ENCODE measurements at regions not wholly inside any gene's neighbourhood (a gene's known extent, or its start where the extent isn't known, plus 50 kb on each side); places are given as distances from the start of the nearest gene placed in this dataset.

GRCh38 chr2:78109272-78109671, 587.1 kb upstream of the LRRTM4 start (continued):
- TF ChIP-seq HNF4A (CRISPR knock-in tag; IDR thresholded peaks at IDR 0.05) (peak; percentile 59; the same call in 1 of the 2 replicates), TP53 (CRISPR knock-in tag; conservative IDR thresholded peaks at IDR 0.05) (no peak), MTA1 (CRISPR knock-in tag; IDR thresholded peaks at IDR 0.05; ENCODE audit: borderline replicate concordance) (no peak), NFE2L2 (IDR thresholded peaks at IDR 0.05; ENCODE audit: low read length) (no peak), CCAR2 (optimal IDR thresholded peaks at IDR 0.05; ENCODE audit: low read depth, low read length) (no peak), HNF4G (IDR thresholded peaks at IDR 0.05; ENCODE audit: borderline replicate concordance, low read depth, low read length) (peak; percentile 13; the same call in 1 of the 2 replicates), HNF4G (CRISPR knock-in tag; IDR thresholded peaks at IDR 0.05; ENCODE audit: borderline replicate concordance, low read depth) (no peak), ZNF451 (CRISPR knock-in tag; IDR thresholded peaks at IDR 0.05) (no peak), CEBPG (CRISPR knock-in tag; IDR thresholded peaks at IDR 0.05) (peak; percentile 62), KDM1A (CRISPR knock-in tag; IDR thresholded peaks at IDR 0.05) (no peak), SP5 (CRISPR knock-in tag; IDR thresholded peaks at IDR 0.05; ENCODE audit: borderline replicate concordance, low read depth) (no peak), POGZ (CRISPR knock-in tag; IDR thresholded peaks at IDR 0.05) (0 out of 2 replicates have a peak, but pooled peaks have one; percentile 17), ZNF616 (CRISPR knock-in tag; IDR thresholded peaks at IDR 0.05; ENCODE audit: low read depth) (no peak), TARDBP (CRISPR knock-in tag; IDR thresholded peaks at IDR 0.05) (0 out of 2 replicates have a peak, but pooled peaks have one; percentile 28), RAD51 (IDR thresholded peaks at IDR 0.05; ENCODE audit: borderline replicate concordance) (no peak), HMG20B (CRISPR knock-in tag; conservative IDR thresholded peaks at IDR 0.05) (no peak)

DNA sequence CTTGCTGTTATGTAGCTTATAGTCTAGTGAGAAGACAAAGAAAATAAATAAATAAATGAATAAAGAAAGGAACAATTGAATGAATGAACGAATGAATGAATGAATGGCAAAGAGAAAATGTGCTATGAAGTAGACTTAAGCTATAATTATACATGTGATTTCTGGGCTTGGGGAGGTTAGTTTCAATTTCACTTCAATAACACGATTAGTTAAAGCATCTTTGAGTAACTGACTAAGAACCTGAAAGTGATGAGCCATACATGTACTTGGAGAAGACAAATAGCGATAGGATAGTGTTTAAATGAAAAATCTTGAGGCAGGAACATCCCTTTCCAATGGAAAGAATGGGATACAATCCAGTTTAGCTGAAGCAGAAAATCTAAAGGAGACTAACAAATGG, 593.1 kb upstream of the LRRTM4 start:
- POLR2A ChIA-PET = no interaction called here
- FAIRE-seq (peak; percentile 56), DNase-seq (ENCODE audit: low spot score) (no peak), ATAC-seq (no peak)
- H3K4me2 ChIP-seq (ENCODE audit: low read depth, low read length) = no peak overlapping the region
- no peaks in the 10 kb centered on the region for H3K79me2 ChIP-seq (ENCODE audit: insufficient read depth, low read length)
- H3K4me3 ChIP-seq (replicated peaks in 1 of 3; ENCODE audit: insufficient read depth in 1 of 3, low read depth in 2 of 3, low read length in 3 of 3) = no peak overlapping the region
- H3K27ac ChIP-seq (ENCODE audit: extremely low read length, insufficient read depth, low read length) = no peak overlapping the region
- no peaks in the 10 kb centered on the region for H4K20me1 ChIP-seq (ENCODE audit: insufficient read depth, low read length)
- CTCF ChIA-PET (ENCODE audit: low intra/inter-chr PET ratio, low total read pairs) = no interaction called here
- H3K9me3 ChIP-seq (ENCODE audit: low read length) = no peaks in the 10 kb centered on the region
- H3K27me3 ChIP-seq (ENCODE audit: control insufficient read depth in 1 of 2, insufficient read depth in 2 of 2, low read length in 2 of 2) = no peaks in the 10 kb centered on the region
- intact Hi-C loops (cut with micrococcal nuclease; ENCODE audit: unreplicated experiment) (no loop called here), in situ Hi-C loops (cut with HindIII; ENCODE audit: extremely low pct_ligation_motif_present, low pct_unique_long_range_greater_than_20kb) (no loop called here)
- no peaks in the 10 kb centered on the region for H3K4me1 ChIP-seq (ENCODE audit: insufficient read depth, low read length)
- no peak overlapping the region for H2AFZ ChIP-seq (ENCODE audit: low read length)
- WGBS (ENCODE audit: low lambda C conversion rate) = 92% methylated on average over 3 of the region's 3 CpGs
- BruUV-seq (replicated peaks) = no TSS peak
- peaks cover 0 to 1% of the 10 kb centered on the region in 2 experiments; a peak in 3 of 5 replicates for H3K36me3 ChIP-seq (replicated peaks in 1 of 2; ENCODE audit: control insufficient read depth in 1 of 2, insufficient read depth in 2 of 2, low read length in 2 of 2)
- no peak overlapping the region for H3K9ac ChIP-seq (ENCODE audit: insufficient read depth, low read depth, low read length)
- TF ChIP-seq ZNF296 (CRISPR knock-in tag; conservative IDR thresholded peaks at IDR 0.05) (no peak), NCOR1 (IDR thresholded peaks at IDR 0.05; ENCODE audit: borderline replicate concordance, low read length) (no peak), ZNF816 (CRISPR knock-in tag; IDR thresholded peaks at IDR 0.05; ENCODE audit: borderline replicate concordance) (no peak), ZKSCAN1 (IDR thresholded peaks at IDR 0.05; ENCODE audit: low read length) (no peak), PAF1 (CRISPR knock-in tag; IDR thresholded peaks at IDR 0.05) (no peak), EZH2 (conservative IDR thresholded peaks at IDR 0.05; ENCODE audit: low read depth, low read length) (no peak), ZMYM4 (CRISPR knock-in tag; IDR thresholded peaks at IDR 0.05) (no peak), HHEX (CRISPR knock-in tag; IDR thresholded peaks at IDR 0.05) (no peak), DPF2 (CRISPR knock-in tag; IDR thresholded peaks at IDR 0.05; ENCODE audit: borderline replicate concordance, low read depth) (no peak), ZNF781 (CRISPR knock-in tag; IDR thresholded peaks at IDR 0.05; ENCODE audit: borderline replicate concordance, not compliant biosample characterization) (no peak), EED (CRISPR knock-in tag; IDR thresholded peaks at IDR 0.05) (no peak), ZFY (CRISPR knock-in tag; IDR thresholded peaks at IDR 0.05) (no peak)

Measured in HepG2 (cell line).